ENCODE measurements at regions not wholly inside any gene's neighbourhood (a gene's known extent, or its start where the extent isn't known, plus 50 kb on each side); places are given as distances from the start of the nearest gene placed in this dataset.

GRCh38 chr4:183783306-183783705 lies 121.8 kb upstream of the STOX2 start:
- no peaks in the 10 kb centered on the region for H3K9me3 ChIP-seq (ENCODE audit: insufficient read depth, low read depth)
- DNase-seq, result no peak
- no TSS peak for BruUV-seq (replicated peaks)
- no peaks in the 10 kb centered on the region for H3K27me3 ChIP-seq (ENCODE audit: insufficient read depth, low read depth)
- no peak overlapping the region for H3K4me3 ChIP-seq
- H4K20me1 ChIP-seq (ENCODE audit: insufficient read depth), result no peaks in the 10 kb centered on the region
- ChIA-PET CTCF (no interaction called here), POLR2A (ENCODE audit: unreplicated experiment) (no interaction called here)
- H2AFZ ChIP-seq, result no peak overlapping the region
- intact Hi-C loops (cut with micrococcal nuclease; ENCODE audit: unreplicated experiment), result no loop called here
- TF ChIP-seq CTCF (conservative IDR thresholded peaks at IDR 0.05), result no peak
- TF ChIP-seq EZH2 (IDR thresholded peaks at IDR 0.05; ENCODE audit: low read depth), result no peak
- no peak overlapping the region for H3K27ac ChIP-seq
- no peaks in the 10 kb centered on the region for H3F3A ChIP-seq (ENCODE audit: insufficient read depth, low read depth)
- H3K4me2 ChIP-seq, result no peak overlapping the region
- H3K4me1 ChIP-seq (replicated peaks; ENCODE audit: insufficient read depth), result peaks cover 11% of the 10 kb centered on the region
- no peaks in the 10 kb centered on the region for H3K9me2 ChIP-seq (ENCODE audit: insufficient read depth)
- H3K36me3 ChIP-seq (ENCODE audit: low read depth), result no peaks in the 10 kb centered on the region
- no peaks in the 10 kb centered on the region for H3K79me2 ChIP-seq (ENCODE audit: low read depth)

DNA sequence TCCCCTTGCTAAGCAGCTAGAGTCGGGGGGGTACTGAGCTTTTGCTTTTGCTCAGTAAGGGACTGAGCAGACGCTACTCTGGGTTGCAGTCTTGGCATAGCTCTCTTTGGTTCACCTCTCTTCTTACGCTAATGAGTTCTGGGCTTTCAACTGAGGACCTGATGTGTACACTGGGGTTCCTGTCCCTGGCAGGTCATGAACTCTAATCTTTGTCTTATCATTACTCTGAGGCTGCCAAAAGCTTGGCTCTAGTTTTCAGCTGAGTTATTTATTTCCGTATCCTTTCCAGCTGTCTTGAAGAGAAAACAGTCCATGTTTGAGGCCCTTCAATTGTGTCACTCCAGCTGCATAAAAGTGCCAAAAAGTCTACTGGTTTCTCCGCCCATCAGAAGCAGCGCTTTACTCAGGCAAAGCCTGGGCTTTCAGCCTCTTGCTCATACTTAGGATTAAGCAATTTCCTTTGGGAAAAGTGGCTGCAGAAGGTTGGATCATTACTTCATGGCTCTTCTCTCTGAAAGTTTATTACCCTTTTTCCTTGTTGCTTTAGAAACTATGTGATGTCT lies 121.0 kb upstream of the STOX2 start:
- Histone ChIP-seq H3K36me3 (ENCODE audit: low read depth) (no peaks in the 10 kb centered on the region), H2AFZ (no peak overlapping the region), H3K79me2 (ENCODE audit: low read depth) (no peaks in the 10 kb centered on the region), H3K27ac (no peak overlapping the region), H3K9me3 (ENCODE audit: insufficient read depth, low read depth) (no peaks in the 10 kb centered on the region), H3K27me3 (ENCODE audit: insufficient read depth, low read depth) (no peaks in the 10 kb centered on the region), H3F3A (ENCODE audit: insufficient read depth, low read depth) (no peaks in the 10 kb centered on the region), H4K20me1 (ENCODE audit: insufficient read depth) (no peaks in the 10 kb centered on the region), H3K4me2 (no peak overlapping the region), H3K9me2 (ENCODE audit: insufficient read depth) (no peaks in the 10 kb centered on the region), H3K4me3 (no peak overlapping the region), H3K4me1 (replicated peaks; ENCODE audit: insufficient read depth) (peaks cover 11% of the 10 kb centered on the region)
- TF ChIP-seq EZH2 (IDR thresholded peaks at IDR 0.05; ENCODE audit: low read depth), result no peak
- TF ChIP-seq CTCF (conservative IDR thresholded peaks at IDR 0.05), result no peak
- CTCF ChIA-PET, result no interaction called here
- DNase-seq, result no peak
- intact Hi-C loops (cut with micrococcal nuclease; ENCODE audit: unreplicated experiment), result no loop called here
- BruUV-seq (replicated peaks), result no TSS peak
- POLR2A ChIA-PET (ENCODE audit: unreplicated experiment), result no interaction called here

GRCh38 chr4:183788308-183788905 lies 116.7 kb upstream of the STOX2 start:
- TF ChIP-seq EZH2 (IDR thresholded peaks at IDR 0.05; ENCODE audit: low read depth) (no peak), CTCF (conservative IDR thresholded peaks at IDR 0.05) (no peak)
- no peaks in the 10 kb centered on the region for H3K4me1 ChIP-seq (replicated peaks; ENCODE audit: insufficient read depth)
- no peaks in the 10 kb centered on the region for H3F3A ChIP-seq (ENCODE audit: insufficient read depth, low read depth)
- H3K4me3 ChIP-seq, result no peak overlapping the region
- POLR2A ChIA-PET (ENCODE audit: unreplicated experiment), result no interaction called here
- CTCF ChIA-PET, result no interaction called here
- H3K4me2 ChIP-seq, result no peak overlapping the region
- H3K36me3 ChIP-seq (ENCODE audit: low read depth), result no peaks in the 10 kb centered on the region
- H3K79me2 ChIP-seq (ENCODE audit: low read depth), result no peaks in the 10 kb centered on the region
- H3K27ac ChIP-seq, result no peak overlapping the region
- BruUV-seq (replicated peaks), result no TSS peak
- DNase-seq, result no peak
- no peaks in the 10 kb centered on the region for H4K20me1 ChIP-seq (ENCODE audit: insufficient read depth)
- H3K9me2 ChIP-seq (ENCODE audit: insufficient read depth), result no peaks in the 10 kb centered on the region
- H3K27me3 ChIP-seq (ENCODE audit: insufficient read depth, low read depth), result no peaks in the 10 kb centered on the region
- intact Hi-C loops (cut with micrococcal nuclease; ENCODE audit: unreplicated experiment), result no loop called here
- H2AFZ ChIP-seq, result no peak overlapping the region
- no peaks in the 10 kb centered on the region for H3K9me3 ChIP-seq (ENCODE audit: insufficient read depth, low read depth)

Data from PC-9 (cell line).